ENCODE measurements at regions not wholly inside any gene's neighbourhood (a gene's known extent, or its start where the extent isn't known, plus 50 kb on each side); places are given as distances from the start of the nearest gene placed in this dataset.

GRCh38 chrX:131970347-131970746 is 52.8 kb upstream of the STK26 start:
- in situ Hi-C loops (cut with MboI; ENCODE audit: low sequenced_read_pairs) = no loop called here

Measured in HL-60/S4 treated with phorbol 12-myristate 13-acetate at 8.2 ng/mL for 4 days and 3 days (cell line).